PC-3 (cell line): ENCODE measurements at regions not wholly inside any gene's neighbourhood (a gene's known extent, or its start where the extent isn't known, plus 50 kb on each side); places are given as distances from the start of the nearest gene placed in this dataset.

Source experiments
- ATAC-seq: fragments of 200-7000 bp; cut with Tn5 transposase; 2 replicates; pipeline ENCODE4 v1.9.1; 2020; ENCODE audit warnings: mild to moderate bottlenecking, moderate library complexity
- BruUV-seq: library from RNA; stranded (reverse); fragments of 400-500 nt; replicated peaks from 2 replicates; lab custom pipeline; 2021; lab: Mats Ljungman, UMichigan
- CTCF ChIA-PET: fragments of 300-600 bp; sonication (Branson Sonifier 250); formaldehyde crosslinking; loops from one replicate; lab custom pipeline; 2022; ENCODE audit warnings: antibody characterized with exemption; lab: Charles Lee
- POLR2A ChIA-PET: fragments of 300-600 bp; sonication (Branson Sonifier 250); formaldehyde crosslinking; loops from one replicate; lab custom pipeline; 2022; ENCODE audit warnings: antibody characterized with exemption; ENCODE audit not compliant: unreplicated experiment; lab: Charles Lee
- DNase-seq: peaks from one replicate; pipeline ENCODE4 v3.0.0-alpha.2; 2015
- H2AFZ ChIP-seq: fragments of 300-600 bp; sonication (generic); 2 replicates; pipeline ENCODE4 v1.6.0; 2016; ENCODE audit warnings: antibody characterized with exemption, low read length
- H3F3A ChIP-seq: fragments of 300-600 bp; sonication (generic); one replicate; pipeline ENCODE4 v1.6.0; 2017; ENCODE audit warnings: antibody characterized with exemption, low read length, control low read depth, mild to moderate bottlenecking; ENCODE audit not compliant: unreplicated experiment
- H3K27ac ChIP-seq: fragments of 300-600 bp; sonication (generic); 2 replicates; pipeline ENCODE4 v1.5.1; 2016; ENCODE audit warnings: mild to moderate bottlenecking, low read length
- H3K27me3 ChIP-seq: fragments of 300-600 bp; sonication (generic); 2 replicates; pipeline ENCODE4 v1.6.1; 2016; ENCODE audit warnings: low read length, mixed read lengths
- H3K36me3 ChIP-seq: fragments of 300-600 bp; sonication (generic); 2 replicates; pipeline ENCODE4 v1.6.1; 2016; ENCODE audit warnings: low read depth, mixed run types, low read length, mixed read lengths
- H3K4me1 ChIP-seq: fragments of 300-600 bp; sonication (generic); 2 replicates; pipeline ENCODE4 v1.5.1; 2016; ENCODE audit warnings: low read length; ENCODE audit not compliant: insufficient read depth
- H3K4me2 ChIP-seq: fragments of 300-600 bp; sonication (generic); 2 replicates; pipeline ENCODE4 v1.6.0; 2016; ENCODE audit warnings: low read length
- H3K4me3 ChIP-seq: fragments of 300-600 bp; sonication (generic); 2 replicates; pipeline ENCODE4 v1.5.1; 2016; ENCODE audit warnings: mild to moderate bottlenecking, low read length, mixed read lengths
- H3K79me2 ChIP-seq: fragments of 300-600 bp; sonication (generic); 2 replicates; pipeline ENCODE4 v1.6.1; 2017; ENCODE audit warnings: low read length, mixed read lengths
- H3K9ac ChIP-seq: fragments of 300-600 bp; sonication (generic); 2 replicates; pipeline ENCODE4 v1.6.0; 2016; ENCODE audit warnings: mild to moderate bottlenecking, low read length
- H3K9me2 ChIP-seq: fragments of 300-600 bp; sonication (generic); replicated peaks from 2 replicates; pipeline ENCODE4 v1.6.1; 2016; ENCODE audit warnings: mixed run types, low read length, mixed read lengths
- H3K9me3 ChIP-seq: fragments of 300-600 bp; sonication (generic); 2 replicates; pipeline ENCODE4 v1.6.1; 2016; ENCODE audit warnings: low read length, mixed read lengths
- H4K20me1 ChIP-seq: fragments of 300-600 bp; sonication (generic); 2 replicates; pipeline ENCODE4 v1.6.1; 2016; ENCODE audit warnings: low read length, mixed read lengths
- EZH2 ChIP-seq: fragments of 300-600 bp; sonication (generic); IDR thresholded peaks from one replicate; pipeline ENCODE4 v1.6.1; 2017; ENCODE audit warnings: antibody characterized with exemption, mild to moderate bottlenecking, low read length; ENCODE audit not compliant: unreplicated experiment
- EZH2phosphoT487 ChIP-seq: fragments of 300-600 bp; sonication (generic); IDR thresholded peaks from 2 replicates; pipeline ENCODE4 v1.6.1; 2018; ENCODE audit warnings: mild to moderate bottlenecking, antibody characterized with exemption, low read length, borderline replicate concordance
- intact Hi-C: fragments of 100-400 bp; cut with micrococcal nuclease; formaldehyde crosslinking; loops from 2 replicates; pipeline ENCODE4 v1.9.0; 2023
- TF ChIP-seq, protein P1 (sequence below): fragments of 300-600 bp; sonication (generic); conservative IDR thresholded peaks from 2 replicates; pipeline ENCODE4 v1.5.1; 2017; ENCODE audit warnings: antibody characterized with exemption, low read depth, mild to moderate bottlenecking, low read length

DNA sequence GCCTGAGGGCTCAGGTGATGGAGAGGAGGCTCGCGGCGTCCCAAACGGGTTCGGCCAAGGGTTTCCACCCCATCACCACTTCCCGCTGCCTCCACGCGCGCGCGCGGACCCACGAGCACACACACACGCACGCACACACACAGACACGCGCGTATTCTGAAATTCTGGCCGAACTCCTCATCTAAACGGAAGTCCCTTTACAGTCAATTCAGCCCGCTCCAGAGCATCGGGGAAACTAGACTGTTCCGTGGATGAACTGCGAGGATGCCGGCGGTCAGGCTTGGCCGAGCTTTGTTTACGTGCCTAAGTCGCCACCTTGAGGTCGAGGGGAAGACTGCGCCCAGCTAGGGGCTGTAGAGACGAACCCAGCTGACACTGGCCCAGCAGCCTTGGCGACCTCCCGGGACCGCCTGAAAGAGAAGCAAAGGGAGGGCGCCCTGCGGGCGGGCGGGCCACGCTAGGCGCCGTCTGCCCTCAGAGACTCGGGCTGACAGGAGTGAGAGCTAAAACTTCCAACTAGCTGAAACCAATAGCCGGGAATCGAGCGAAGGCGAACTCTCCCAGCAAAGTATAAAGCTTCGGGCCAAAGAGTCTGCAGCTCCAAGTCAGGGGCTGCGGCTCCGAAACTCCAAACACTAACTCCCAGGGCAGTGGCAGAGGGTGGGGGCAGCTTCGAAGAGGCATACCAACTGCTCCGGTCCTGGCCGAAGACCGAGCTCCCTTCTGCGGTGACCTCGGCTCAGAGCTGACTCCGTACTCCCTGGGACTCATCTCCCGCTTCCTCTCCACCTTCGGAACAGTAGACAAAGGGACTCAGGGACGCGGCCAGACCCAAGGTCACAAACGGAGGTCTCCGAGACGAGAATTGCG lies 124.7 kb upstream of the C11orf58 start:
- no peaks in the 10 kb centered on the region for H3K9me3 ChIP-seq
- BruUV-seq, result no TSS peak
- no peak overlapping the region for H3K27ac ChIP-seq
- H3K4me2 ChIP-seq, result peak overlapping the region; percentile 94
- TF ChIP-seq EZH2phosphoT487 (no peak; the same call in 1 of the 2 replicates), EZH2 (peak; percentile 36)
- TF ChIP-seq, protein P1, sequence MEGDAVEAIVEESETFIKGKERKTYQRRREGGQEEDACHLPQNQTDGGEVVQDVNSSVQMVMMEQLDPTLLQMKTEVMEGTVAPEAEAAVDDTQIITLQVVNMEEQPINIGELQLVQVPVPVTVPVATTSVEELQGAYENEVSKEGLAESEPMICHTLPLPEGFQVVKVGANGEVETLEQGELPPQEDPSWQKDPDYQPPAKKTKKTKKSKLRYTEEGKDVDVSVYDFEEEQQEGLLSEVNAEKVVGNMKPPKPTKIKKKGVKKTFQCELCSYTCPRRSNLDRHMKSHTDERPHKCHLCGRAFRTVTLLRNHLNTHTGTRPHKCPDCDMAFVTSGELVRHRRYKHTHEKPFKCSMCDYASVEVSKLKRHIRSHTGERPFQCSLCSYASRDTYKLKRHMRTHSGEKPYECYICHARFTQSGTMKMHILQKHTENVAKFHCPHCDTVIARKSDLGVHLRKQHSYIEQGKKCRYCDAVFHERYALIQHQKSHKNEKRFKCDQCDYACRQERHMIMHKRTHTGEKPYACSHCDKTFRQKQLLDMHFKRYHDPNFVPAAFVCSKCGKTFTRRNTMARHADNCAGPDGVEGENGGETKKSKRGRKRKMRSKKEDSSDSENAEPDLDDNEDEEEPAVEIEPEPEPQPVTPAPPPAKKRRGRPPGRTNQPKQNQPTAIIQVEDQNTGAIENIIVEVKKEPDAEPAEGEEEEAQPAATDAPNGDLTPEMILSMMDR, result peak; percentile 83
- intact Hi-C loops, result loop anchor here (1.0 to 2.0 kb wide), 2 partner anchors 963 to 1705 kb away; no protein-coding TSS in a partner anchor
- peak; percentile 84 for DNase-seq
- ATAC-seq, result peak; percentile 99
- POLR2A ChIA-PET, result no interaction called here
- no peaks in the 10 kb centered on the region for H3F3A ChIP-seq
- no peaks in the 10 kb centered on the region for H4K20me1 ChIP-seq
- H3K9ac ChIP-seq, result no peak overlapping the region
- H3K36me3 ChIP-seq, result no peaks in the 10 kb centered on the region
- peak overlapping the region; percentile 68 for H3K4me3 ChIP-seq
- CTCF ChIA-PET, result interaction anchor here (0.6 to 1.7 kb wide), 6 partner anchors 361 to 1824 kb away, joined by 3 to 11 read pairs (median 3); no protein-coding TSS in a partner anchor
- H2AFZ ChIP-seq, result peak overlapping the region; percentile 86
- H3K27me3 ChIP-seq, result peaks cover 82% of the 10 kb centered on the region
- no peaks in the 10 kb centered on the region for H3K79me2 ChIP-seq
- peaks cover 13% of the 10 kb centered on the region for H3K4me1 ChIP-seq
- no peaks in the 10 kb centered on the region for H3K9me2 ChIP-seq

DNA sequence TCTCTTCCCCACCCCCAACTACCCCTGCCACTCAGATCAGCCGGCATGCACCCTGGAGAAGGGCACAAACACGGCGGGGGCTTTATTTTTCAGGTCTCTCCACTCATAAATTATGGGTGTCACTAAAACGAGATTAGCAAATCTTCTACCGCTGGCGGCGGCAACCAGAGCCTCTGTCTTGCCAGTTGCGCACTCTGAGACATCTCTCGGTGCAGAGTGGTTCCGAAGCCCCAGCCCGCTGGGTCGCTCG lies 125.3 kb upstream of the C11orf58 start:
- Histone ChIP-seq H3K4me3 (peak overlapping the region; percentile 68), H3K9me3 (no peaks in the 10 kb centered on the region), H4K20me1 (no peaks in the 10 kb centered on the region), H3K4me1 (peaks cover 13% of the 10 kb centered on the region), H3F3A (no peaks in the 10 kb centered on the region), H3K79me2 (no peaks in the 10 kb centered on the region), H3K9ac (no peak overlapping the region), H3K36me3 (no peaks in the 10 kb centered on the region), H2AFZ (peak overlapping the region; percentile 86), H3K27me3 (peaks cover 82% of the 10 kb centered on the region), H3K4me2 (peak overlapping the region; percentile 94), H3K9me2 (no peaks in the 10 kb centered on the region), H3K27ac (no peak overlapping the region)
- CTCF ChIA-PET, result interaction anchor here (0.6 to 1.7 kb wide), 6 partner anchors 361 to 1823 kb away, joined by 3 to 11 read pairs (median 3); no protein-coding TSS in a partner anchor
- POLR2A ChIA-PET, result no interaction called here
- peak; percentile 32 for ATAC-seq
- no peak for DNase-seq
- TF ChIP-seq, protein P1, result no peak
- TF ChIP-seq EZH2phosphoT487, result no peak
- TF ChIP-seq EZH2, result no peak
- intact Hi-C loops, result loop anchor here (1.0 to 2.0 kb wide), 2 partner anchors 962 to 1705 kb away; no protein-coding TSS in a partner anchor
- no TSS peak for BruUV-seq
